GM21367 (cell line): ENCODE measurements at regions not wholly inside any gene's neighbourhood (a gene's known extent, or its start where the extent isn't known, plus 50 kb on each side); places are given as distances from the start of the nearest gene placed in this dataset.
"Not testable (repeated sequence)": the region's sequence is repeated elsewhere in the genome, so short reads cannot be mapped to it uniquely, and the experiment has no call there.

Experiments
- ATAC-seq: cut with Tn5 transposase; IDR thresholded peaks from one replicate; pipeline ENCODE4 v1.9.1; 2021; ENCODE audit not compliant: unreplicated experiment

DNA sequence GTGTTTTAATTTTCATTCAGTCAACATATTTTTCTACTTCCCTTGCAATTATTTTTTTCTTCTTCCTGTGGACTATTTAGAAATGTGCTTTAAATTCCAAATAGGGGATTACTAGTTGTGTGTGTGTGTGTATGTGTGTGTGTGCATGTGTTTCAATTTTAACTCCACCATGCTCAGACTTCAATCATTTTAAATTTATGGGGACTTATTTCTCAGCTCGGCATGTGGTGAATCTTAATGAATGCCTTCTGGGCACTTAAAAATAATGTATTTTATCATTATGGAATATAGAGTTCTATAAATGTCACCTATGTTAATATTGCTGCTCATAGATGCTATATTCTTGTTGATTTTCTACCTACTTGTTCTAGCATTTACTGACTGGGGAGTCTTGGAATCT is 465.6 kb upstream of the PRKX start:
- ATAC-seq = no peak

GRCh38 chrX:4175221-4175620 is 461.8 kb upstream of the PRKX start:
- ATAC-seq = no peak

GRCh38 chrX:4173743-4174142 is 460.3 kb upstream of the PRKX start:
- ATAC-seq = no peak

DNA sequence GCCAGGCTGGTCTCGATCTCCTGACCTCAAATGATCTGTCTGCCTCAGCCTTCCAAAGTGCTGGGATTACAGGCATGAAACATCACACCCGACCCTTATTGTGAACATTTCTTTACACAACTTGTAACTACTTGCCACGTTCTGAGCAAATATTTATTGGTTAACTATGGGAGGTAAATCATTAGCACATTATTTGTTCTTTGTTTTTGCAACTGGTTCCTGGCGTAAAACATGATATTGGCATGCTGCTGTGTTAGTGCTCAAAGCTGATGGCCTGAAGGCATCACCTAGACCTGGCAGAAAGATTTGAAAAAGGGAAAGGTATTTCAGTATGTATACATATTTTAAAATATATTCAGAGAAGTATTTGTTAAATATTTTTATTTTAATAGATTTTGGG is 438.3 kb upstream of the PRKX start:
- ATAC-seq = no peak

- no peak for ATAC-seq
Measured at GRCh38 chrX:4150259-4150658, 436.8 kb upstream of the PRKX start.

DNA sequence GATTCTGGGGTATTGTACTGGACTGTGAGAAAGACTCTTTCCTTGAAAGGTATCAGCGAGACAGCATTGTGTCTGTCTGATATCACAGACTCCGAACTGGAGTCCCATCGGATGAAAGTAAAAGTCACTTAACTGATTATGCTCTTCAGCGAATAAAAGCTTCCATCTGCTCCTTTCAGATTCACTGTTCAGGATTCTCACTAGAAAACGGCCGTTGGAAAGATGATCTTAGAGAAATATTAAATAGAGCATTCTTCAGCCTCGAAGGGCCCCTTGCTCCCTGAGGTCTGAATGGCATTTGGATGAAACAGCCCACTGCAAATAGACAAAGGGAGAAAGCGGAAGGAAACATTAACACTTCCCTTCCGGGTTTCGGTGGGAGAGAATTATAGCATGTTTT is 416.2 kb upstream of the PRKX start:
- ATAC-seq = no peak

- ATAC-seq = no peak
Measured at GRCh38 chrX:4118666-4119530, 405.4 kb upstream of the PRKX start.

DNA sequence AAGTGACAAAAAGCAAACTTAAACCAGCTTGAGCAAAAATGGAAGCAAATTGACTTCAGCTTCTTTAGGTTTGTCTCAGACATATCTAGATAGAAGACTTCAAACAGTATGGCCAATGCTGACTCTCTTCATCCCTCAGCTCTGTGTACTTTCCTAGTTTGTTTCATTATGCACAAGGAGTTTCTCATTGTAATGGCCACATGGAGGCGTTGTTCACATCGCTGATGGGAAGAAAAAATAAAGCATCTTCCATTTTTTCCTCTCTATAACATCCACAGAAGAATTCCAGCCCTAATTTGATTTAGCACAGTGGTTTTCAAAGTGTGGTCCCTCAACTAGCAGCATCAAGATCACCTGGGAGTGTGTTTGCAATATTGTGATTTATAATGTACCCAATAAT is 397.5 kb upstream of the PRKX start:
- no peak for ATAC-seq

DNA sequence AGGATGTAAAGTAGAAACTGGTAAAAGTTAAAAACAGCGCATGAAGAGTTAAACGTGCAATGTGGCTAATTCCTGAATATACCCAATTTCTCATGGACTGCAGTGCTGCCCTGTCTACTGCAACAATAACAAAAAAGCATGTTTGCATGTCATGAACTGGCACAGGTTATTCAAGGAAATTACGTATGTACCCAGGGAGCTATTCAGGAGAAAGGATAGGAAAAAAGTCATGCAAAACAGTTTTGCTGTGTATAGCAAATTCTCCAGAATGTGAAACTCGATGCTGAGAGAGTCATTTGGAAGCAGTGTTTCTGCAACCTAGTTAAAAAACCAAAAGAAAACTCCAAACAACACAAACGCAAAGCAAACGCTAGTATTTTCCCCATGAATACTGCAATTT is 381.5 kb upstream of the PRKX start:
- no peak for ATAC-seq

- no peak for ATAC-seq
Measured at GRCh38 chrX:4091046-4091760, 377.8 kb upstream of the PRKX start.

GRCh38 chrX:4059893-4060292 is 346.4 kb upstream of the PRKX start:
- no peak for ATAC-seq

DNA sequence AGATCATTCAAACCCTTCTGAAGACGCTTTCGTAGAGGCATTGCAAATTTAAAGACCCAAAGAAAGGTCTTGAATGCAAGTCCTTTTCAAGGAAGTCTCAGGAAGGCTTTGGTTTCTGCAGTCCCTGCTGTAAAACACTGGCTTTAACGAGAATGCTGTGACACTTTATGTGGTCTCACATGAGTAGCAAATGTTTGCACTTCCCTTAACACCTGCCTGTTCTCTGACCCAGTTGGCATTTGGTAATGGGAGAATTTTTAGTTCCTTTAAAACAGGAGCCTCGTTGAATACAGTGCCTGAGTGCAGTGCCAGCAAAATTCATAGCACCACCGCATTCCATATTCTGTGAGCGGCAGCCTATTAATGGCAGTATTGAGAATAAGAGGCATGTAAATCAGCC is 330.5 kb upstream of the PRKX start:
- ATAC-seq = no peak

DNA sequence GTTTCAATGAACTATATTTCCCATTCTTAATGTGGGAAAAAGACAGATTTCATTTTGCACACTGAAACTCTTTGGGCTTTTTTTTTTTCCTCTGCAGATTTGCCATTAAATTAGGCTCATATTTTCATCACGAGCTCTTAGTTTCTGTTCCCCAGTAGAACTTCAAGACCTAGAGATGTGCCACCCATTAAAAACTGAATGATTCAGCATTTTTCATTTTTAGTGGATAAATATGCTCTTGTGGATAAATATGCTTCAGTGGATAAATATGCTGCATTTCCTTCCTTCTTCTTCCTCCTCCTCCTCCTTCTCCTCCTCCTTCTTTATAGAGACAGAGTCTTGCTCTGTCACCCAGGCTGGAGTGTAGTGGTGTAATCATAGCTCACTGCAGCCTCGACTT is 322.4 kb upstream of the PRKX start:
- ATAC-seq = no peak

DNA sequence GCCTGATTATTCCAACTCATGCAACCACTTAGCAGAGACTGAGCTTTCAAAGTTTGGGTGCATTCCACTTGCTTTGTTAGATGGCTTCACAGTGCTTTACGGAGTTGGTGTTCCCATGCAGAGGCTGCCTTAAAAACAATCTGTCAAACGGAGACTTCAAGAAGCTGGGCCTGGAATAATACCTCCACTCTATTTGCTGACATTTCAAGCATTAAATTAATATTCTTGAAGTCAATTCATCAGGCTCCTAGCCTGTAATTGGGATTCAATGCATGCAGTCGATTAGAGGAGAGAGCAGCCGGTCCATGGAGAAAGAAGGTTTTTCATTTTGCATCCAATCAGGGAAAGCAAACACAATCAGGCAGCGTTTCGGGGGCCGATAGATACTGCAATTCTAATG is 314.7 kb upstream of the PRKX start:
- ATAC-seq = no peak

GRCh38 chrX:4005281-4005680 is 291.8 kb upstream of the PRKX start:
- no peak for ATAC-seq

DNA sequence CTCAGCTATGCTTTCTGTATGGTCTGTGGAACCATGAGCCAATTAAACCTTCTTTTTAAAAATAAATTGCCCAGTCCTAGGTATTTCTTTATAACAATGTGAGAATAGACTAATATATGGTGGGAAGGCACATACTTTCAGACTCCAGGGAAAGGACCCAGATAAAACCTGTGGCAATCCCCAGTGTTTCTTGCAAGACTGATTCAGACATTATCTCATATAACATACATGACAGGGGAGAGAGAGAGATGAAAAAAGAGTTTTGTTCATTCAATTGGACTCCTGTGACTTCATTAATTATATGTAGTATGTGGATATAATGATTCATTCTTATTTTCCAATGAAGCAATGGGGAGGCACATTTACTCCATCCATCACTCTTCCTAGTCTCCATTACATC is 291.4 kb upstream of the PRKX start:
- no peak for ATAC-seq

DNA sequence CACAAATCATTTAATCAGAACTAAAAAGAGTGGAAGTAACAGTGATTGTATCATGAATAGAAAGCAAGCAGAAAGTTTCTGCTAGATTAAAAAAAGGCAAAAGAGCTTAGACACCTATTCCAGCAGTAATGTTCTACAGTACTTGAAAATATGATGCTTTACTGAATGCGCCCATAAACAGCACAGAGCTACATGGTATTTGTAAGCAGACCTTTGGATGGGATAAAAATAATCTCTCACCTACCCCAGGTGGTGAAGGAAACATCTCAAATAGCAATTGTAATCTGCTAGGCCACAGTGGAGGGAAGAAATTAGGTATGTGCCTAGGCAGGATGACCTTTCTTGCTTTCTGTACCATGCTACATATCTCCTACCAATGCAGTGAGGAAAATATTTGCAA is 280.9 kb upstream of the PRKX start:
- ATAC-seq = no peak

- no peak for ATAC-seq
Measured at GRCh38 chrX:3990569-3990968, 277.1 kb upstream of the PRKX start.

DNA sequence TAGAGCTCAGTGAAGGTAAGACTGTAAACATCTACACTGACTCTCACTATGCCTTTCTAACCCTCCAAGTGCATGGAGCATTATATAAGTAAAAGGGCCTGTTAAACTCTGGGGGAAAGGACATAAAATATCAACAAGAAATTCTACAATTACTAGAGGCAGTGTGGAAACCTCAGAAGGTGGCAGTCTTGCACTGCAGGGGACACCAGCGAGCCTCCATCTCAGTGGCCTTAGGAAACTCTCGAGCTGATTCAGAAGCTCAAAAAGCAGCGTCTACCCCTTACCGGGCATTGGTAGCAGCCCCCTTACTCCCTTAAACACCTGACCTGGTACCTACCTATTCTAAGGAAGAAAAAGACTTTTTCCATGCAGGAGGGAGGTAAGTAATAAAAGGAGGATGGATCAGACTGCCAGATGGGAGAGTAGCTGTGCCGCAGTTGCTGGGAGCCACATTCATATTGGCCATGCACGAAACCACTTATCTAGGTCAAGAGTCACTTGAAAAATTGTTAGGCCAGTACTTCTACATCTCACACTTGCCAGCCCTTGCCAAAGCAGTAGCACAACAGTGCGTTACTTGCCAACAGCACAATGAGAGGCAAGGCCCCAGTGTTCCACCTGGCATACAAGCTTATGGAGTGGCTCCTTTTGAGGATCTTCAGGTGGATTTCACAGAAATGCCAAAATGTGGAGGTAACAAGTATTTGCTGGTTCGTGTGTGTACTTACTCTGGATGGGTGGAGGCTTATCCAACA is 258.8 kb upstream of the PRKX start:
- not testable (repeated sequence) for ATAC-seq

- ATAC-seq = no peak
Measured at GRCh38 chrX:3968749-3969148, 255.3 kb upstream of the PRKX start.

DNA sequence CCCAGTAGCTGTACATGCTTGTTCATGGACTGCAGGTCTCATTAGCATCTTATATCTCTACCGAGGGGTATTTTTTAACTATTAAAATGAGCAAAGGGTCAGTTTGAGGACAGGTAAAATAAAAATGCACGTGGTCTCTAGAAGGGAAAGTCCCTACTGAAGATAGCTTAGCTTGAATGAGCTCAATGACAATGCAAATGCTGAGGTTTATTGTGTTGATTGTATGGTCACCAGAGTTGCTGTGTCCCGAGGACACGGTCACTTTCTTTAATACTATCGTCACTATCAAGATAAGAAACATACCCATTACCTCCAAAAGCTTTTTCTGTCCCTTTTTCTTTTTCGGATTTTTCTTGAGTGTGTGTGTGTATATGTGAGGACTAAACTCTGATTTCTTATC is 250.5 kb upstream of the PRKX start:
- no peak for ATAC-seq
